SK-MEL-5 (cell line): ENCODE measurements at regions not wholly inside any gene's neighbourhood (a gene's known extent, or its start where the extent isn't known, plus 50 kb on each side); places are given as distances from the start of the nearest gene placed in this dataset.

Experiments
- DNase-seq: peaks from one replicate; pipeline ENCODE4 v3.0.0-alpha.2; 2016; ENCODE audit warnings: low read depth, low spot score
- in situ Hi-C: cut with HindIII; loops from 2 replicates; pipeline ENCODE4 v1.10.0; 2016; ENCODE audit warnings: low sequenced_read_pairs, high pct_unique_total_duplicates, low pct_unique_long_range_greater_than_20kb

GRCh38 chr7:125057963-125058362 lies 128.3 kb upstream of the POT1 start:
- no peak for DNase-seq
- in situ Hi-C loops: no loop called here

- in situ Hi-C loops: no loop called here
- no peak for DNase-seq
These were observed 125.8 kb upstream of the POT1 start for GRCh38 chr7:125055376-125055775.

- in situ Hi-C loops: no loop called here
- no peak for DNase-seq
These were observed 117.1 kb upstream of the POT1 start for GRCh38 chr7:125046767-125047166.

GRCh38 chr7:125033506-125033905 lies 103.9 kb upstream of the POT1 start:
- peak; percentile 88 for DNase-seq
- in situ Hi-C loops: no loop called here

DNA sequence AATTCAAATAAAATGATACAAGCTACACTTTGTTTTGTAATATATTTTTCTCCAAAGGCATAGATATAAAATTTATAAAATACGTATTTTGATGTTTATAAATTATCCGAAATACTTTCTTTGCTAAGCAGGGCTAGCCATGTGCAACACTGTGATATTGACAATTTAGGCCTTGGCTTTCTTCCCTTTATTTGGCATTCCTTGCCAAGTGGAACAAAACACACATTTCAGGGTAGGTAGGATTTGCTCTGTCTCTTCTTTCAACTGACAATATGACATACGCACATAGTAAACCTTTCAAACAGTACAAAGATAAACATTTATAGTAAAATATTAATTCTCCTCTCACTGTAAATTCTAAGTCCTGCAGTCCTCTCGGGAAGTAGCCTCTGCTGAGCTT lies 103.3 kb upstream of the POT1 start:
- no peak for DNase-seq
- in situ Hi-C loops: no loop called here

DNA sequence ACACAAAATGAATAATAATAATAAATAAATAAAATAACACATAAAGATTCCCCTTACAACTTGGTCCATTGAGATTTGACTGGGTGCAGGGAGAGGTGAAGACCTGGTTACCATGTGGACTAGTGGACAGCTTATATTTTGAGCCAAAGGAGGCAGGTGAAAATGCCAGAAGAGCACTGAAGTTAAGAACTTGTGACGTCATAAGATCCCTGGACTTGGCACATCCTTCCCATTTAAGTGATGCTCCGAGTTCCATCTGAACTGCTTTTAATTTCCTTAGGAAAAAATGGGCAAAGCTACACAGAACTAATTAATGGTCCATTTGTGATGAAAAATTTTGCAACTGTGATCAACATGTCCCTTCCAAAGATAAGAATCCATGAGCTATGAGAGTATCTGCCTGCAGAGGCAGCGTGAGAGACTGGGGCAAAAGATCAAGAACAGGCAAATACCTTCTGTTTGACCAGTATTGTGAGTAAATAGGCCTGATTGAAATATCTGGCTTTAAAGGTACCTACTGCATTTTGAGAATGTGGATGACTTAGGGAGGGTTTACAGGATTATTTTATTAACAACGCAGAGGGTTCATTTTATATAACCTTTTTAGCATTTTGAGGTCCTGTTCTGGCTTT lies 101.2 kb upstream of the POT1 start:
- no peak for DNase-seq
- in situ Hi-C loops: no loop called here

DNA sequence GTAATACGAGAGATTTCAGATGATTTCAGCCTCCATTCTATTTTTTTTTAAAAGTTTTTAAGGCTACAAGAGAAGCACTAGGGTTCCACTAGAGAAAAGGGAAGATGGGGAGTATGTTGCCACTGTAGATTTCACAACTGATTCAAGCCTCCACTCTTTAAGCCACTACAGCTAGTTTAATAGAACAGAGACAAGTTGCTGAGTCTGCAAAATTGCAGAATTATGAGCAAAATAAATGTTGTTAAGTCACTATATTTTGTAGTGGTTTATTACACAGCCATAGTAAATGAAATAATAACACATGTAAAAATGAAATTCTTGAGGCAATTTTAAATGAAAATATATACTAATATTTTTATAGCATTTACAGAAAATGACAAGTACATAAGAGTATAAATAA lies 96.0 kb upstream of the POT1 start:
- DNase-seq: no peak

DNA sequence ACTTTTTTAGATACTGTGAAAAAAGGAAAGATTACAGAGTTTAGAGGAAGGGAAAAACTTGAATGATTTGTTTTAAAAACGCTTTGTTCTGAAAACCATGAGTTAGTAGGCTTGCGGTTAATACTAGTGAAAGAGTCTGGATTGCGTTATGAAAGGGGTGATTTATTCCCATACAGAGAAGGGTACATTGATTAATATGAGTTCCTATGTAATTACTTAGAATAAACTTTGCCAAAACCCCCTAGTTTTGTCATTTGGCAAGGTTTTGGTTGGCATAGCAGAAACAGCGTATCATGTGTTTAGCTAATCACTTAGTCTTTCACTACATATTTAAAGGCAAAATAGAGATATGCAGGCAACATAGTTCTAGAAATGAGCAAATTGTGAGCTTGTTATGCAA lies 91.2 kb upstream of the POT1 start:
- in situ Hi-C loops: no loop called here
- no peak for DNase-seq

More for the DNA sequence above, 96.0 kb upstream of the POT1 start:
- in situ Hi-C loops: no loop called here

GRCh38 chr7:125010540-125010939 lies 80.9 kb upstream of the POT1 start:
- in situ Hi-C loops: no loop called here
- DNase-seq: no peak

DNA sequence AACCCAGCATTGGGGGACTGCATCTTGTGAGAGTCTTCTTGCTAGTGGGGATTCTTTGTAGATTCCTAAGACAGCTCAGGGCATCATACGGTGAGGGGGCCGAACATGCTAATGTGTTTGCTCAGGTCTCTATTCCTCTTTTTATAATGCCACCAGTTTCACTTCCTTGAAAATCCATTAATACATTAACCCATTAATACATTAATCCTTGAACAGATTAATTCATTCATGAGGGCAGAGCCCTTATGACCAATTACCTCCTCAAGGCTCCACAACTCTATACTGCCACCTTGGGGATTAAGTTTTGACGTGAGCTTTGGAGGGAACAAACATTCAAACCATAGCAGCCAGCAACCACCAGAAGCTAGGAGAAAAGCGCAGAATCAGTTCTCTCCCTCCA lies 67.2 kb upstream of the POT1 start:
- peak; percentile 63 for DNase-seq
- in situ Hi-C loops: no loop called here

GRCh38 chr7:124992851-124993562 lies 63.4 kb upstream of the POT1 start:
- DNase-seq: no peak
- in situ Hi-C loops: no loop called here

- DNase-seq: no peak
These were observed 60.3 kb upstream of the POT1 start for GRCh38 chr7:124989911-124990310.

More at GRCh38 chr7:124989911-124990310, 60.3 kb upstream of the POT1 start:
- in situ Hi-C loops: no loop called here
